Transverse colon (tissue), 4 donors: ENCODE measurements at regions not wholly inside any gene's neighbourhood (a gene's known extent, or its start where the extent isn't known, plus 50 kb on each side); places are given as distances from the start of the nearest gene placed in this dataset.

Experiments used
- CTCF ChIP-seq, 5 experiments: fragments of 200-600 bp in 3 of 5; fragments of 450-650 bp in 2 of 5; sonication (generic) in 3 of 5; IDR thresholded peaks; 1 replicate in 2 of 5; 2 replicates in 3 of 5; pipeline ENCODE4 v1.5.1; 2016 to 2017; ENCODE audit warnings: antibody characterized with exemption in 5 of 5, inconsistent platforms in 3 of 5, mild to moderate bottlenecking in 2 of 5, moderate library complexity in 1 of 5
- EP300 ChIP-seq: sonication (generic); formaldehyde crosslinking; IDR thresholded peaks from one replicate; pipeline ENCODE4 v1.6.1; 2017; ENCODE audit warnings: antibody characterized with exemption, low read depth
- POLR2A ChIP-seq: fragments of 450-650 bp; IDR thresholded peaks from one replicate; pipeline ENCODE4 v1.6.1; 2016; ENCODE audit warnings: antibody characterized with exemption, mild to moderate bottlenecking, moderate library complexity
- POLR2AphosphoS5 ChIP-seq, 3 donors: sonication (generic); formaldehyde crosslinking; IDR thresholded peaks; one replicate each; pipeline ENCODE4 v1.6.1; 2016; ENCODE audit warnings: antibody characterized with exemption in 3 of 3

- no peak for TF ChIP-seq CTCF (IDR thresholded peaks at IDR 0.05)
- no peak for TF ChIP-seq POLR2A
- no peak for TF ChIP-seq POLR2AphosphoS5 (IDR thresholded peaks at IDR 0.05)
- TF ChIP-seq EP300, result no peak
Measured at GRCh38 chr11:104782377-104782754, 115.9 kb downstream of the CASP12 start.
